Tibial nerve (tissue), 4 donors: ENCODE measurements at regions not wholly inside any gene's neighbourhood (a gene's known extent, or its start where the extent isn't known, plus 50 kb on each side); places are given as distances from the start of the nearest gene placed in this dataset.

Experiments used
- DNase-seq, 2 donors: peaks; one replicate each; pipeline ENCODE4 v3.0.0-alpha.2; 2019; ENCODE audit warnings: low spot score in 2 of 2
- H3K27ac ChIP-seq, 4 donors: fragments of 200-600 bp; sonication (generic) in 3 of 4; one replicate each; pipeline ENCODE4 v1.5.1; 2017 to 2019; ENCODE audit warnings: mild to moderate bottlenecking in 1 of 4
- H3K27me3 ChIP-seq, 2 donors: fragments of 200-600 bp; sonication (generic) in 1 of 2; one replicate each; pipeline versions ENCODE4 v1.5.1 to v1.6.0; 2017 to 2019
- H3K36me3 ChIP-seq, 3 donors: fragments of 200-600 bp; sonication (generic); one replicate each; pipeline ENCODE4 v1.5.1; 2018 to 2019
- H3K4me1 ChIP-seq, 4 donors: fragments of 200-600 bp; sonication (generic) in 3 of 4; one replicate each; pipeline ENCODE4 v1.5.1; 2017 to 2019
- H3K4me3 ChIP-seq, 4 donors: fragments of 200-600 bp; sonication (generic) in 3 of 4; one replicate each; pipeline ENCODE4 v1.5.1; 2017 to 2019; ENCODE audit warnings: mild to moderate bottlenecking in 1 of 4, moderate library complexity in 1 of 4
- H3K9me3 ChIP-seq, 4 donors: fragments of 200-600 bp; sonication (generic) in 3 of 4; one replicate each; pipeline ENCODE4 v1.5.1; 2017 to 2019
- EP300 ChIP-seq, 2 donors: sonication (generic); formaldehyde crosslinking; IDR thresholded peaks; one replicate each; pipeline ENCODE4 v1.6.1; 2017; ENCODE audit warnings: antibody characterized with exemption in 2 of 2, mild to moderate bottlenecking in 1 of 2
- POLR2A ChIP-seq, 2 donors: fragments of 450-650 bp; IDR thresholded peaks; one replicate each; pipeline ENCODE4 v1.6.1; 2017; ENCODE audit warnings: antibody characterized with exemption in 2 of 2, mild to moderate bottlenecking in 2 of 2, moderate library complexity in 2 of 2
- WGBS, 2 donors: methylation state at CpG; one replicate each; pipeline ENCODE4 v1.1.5; 2018; 5-methylcytosine and 5-hydroxymethylcytosine counted together
- TF ChIP-seq, protein P1 (sequence below), 5 experiments: fragments of 200-600 bp in 3 of 5; fragments of 450-650 bp in 2 of 5; sonication (generic) in 3 of 5; IDR thresholded peaks; one replicate each; pipeline ENCODE4 v1.5.1; 2016 to 2019; ENCODE audit warnings: antibody characterized with exemption in 5 of 5, mild to moderate bottlenecking in 3 of 5, moderate library complexity in 2 of 5

DNA sequence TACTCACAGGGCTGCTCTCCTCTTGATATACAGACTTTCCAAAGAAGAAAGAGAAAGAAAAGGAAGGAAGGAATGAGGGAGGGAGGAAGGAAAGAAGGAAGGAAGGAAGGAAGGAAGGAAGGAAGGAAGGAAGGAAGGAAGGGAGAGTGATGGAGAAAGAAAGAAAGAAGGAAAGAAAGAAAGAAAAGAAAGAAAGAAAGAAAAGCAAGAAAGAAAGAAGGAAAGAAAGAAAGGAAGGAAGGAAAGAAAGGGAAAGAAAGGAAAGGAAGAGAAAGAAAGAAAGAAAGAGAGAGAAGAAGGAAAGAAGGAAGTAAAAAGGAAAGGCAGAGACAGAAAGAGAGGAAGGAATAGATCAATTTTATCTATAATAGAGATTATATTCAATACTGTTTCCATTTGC, 1257.4 kb downstream of the EPHA7 start:
- TF ChIP-seq, protein P1, sequence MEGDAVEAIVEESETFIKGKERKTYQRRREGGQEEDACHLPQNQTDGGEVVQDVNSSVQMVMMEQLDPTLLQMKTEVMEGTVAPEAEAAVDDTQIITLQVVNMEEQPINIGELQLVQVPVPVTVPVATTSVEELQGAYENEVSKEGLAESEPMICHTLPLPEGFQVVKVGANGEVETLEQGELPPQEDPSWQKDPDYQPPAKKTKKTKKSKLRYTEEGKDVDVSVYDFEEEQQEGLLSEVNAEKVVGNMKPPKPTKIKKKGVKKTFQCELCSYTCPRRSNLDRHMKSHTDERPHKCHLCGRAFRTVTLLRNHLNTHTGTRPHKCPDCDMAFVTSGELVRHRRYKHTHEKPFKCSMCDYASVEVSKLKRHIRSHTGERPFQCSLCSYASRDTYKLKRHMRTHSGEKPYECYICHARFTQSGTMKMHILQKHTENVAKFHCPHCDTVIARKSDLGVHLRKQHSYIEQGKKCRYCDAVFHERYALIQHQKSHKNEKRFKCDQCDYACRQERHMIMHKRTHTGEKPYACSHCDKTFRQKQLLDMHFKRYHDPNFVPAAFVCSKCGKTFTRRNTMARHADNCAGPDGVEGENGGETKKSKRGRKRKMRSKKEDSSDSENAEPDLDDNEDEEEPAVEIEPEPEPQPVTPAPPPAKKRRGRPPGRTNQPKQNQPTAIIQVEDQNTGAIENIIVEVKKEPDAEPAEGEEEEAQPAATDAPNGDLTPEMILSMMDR (IDR thresholded peaks at IDR 0.05) = no peak
- Histone ChIP-seq H3K27ac (no peak overlapping the region), H3K4me1 (no peaks in the 10 kb centered on the region), H3K27me3 (no peaks in the 10 kb centered on the region), H3K9me3 (no peaks in the 10 kb centered on the region), H3K4me3 (no peak overlapping the region), H3K36me3 (no peaks in the 10 kb centered on the region)
- no peak for DNase-seq

DNA sequence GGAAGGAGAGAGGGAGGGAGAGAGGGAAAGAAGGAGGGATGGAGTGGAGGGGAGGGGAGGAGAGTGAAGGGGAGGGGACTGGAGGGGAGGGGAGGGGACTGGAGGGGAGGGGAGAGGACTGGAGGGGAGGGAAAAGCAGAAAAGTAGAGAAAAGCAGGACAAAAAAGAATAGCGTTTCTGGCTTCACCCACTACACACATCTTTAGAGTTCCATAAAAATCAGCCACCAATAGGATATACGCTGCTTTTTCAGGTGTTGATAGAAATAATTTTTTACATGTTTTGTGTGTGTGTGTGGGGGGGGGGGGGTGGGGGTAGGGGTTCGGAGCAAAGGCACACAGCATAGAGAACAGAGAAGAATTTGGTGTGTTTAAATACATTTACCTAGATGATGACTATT, 1259.1 kb downstream of the EPHA7 start:
- 83 to 87% methylated on average over 3 of the region's 3 CpGs for WGBS, 2 donors

DNA sequence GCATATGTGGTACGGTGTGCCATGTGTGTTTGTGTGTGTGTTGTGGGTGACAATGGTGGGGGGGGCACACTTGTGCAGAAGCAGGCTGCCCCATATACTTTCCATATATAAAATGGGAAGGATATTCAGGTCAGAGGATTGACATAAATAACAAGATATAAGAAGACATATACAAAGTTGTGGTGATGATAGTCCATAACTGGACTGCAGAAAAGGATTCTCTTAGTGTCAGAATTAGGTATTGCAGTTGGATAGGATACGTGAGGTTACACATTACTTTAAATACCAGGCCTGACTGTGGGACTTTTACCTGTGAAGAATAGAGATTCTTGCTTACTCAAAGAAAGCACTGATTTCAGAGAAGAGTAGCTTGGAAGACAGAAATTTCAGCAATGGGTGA, 1260.3 kb downstream of the EPHA7 start:
- WGBS, 2 donors = 81 to 91% methylated on average over 2 of the region's 2 CpGs
- TF ChIP-seq POLR2A (IDR thresholded peaks at IDR 0.05) (no peak), EP300 (IDR thresholded peaks at IDR 0.05) (no peak)
- TF ChIP-seq, protein P1 (IDR thresholded peaks at IDR 0.05) = no peak
- Histone ChIP-seq H3K36me3 (no peaks in the 10 kb centered on the region), H3K27me3 (no peaks in the 10 kb centered on the region), H3K4me3 (no peak overlapping the region), H3K27ac (no peak overlapping the region), H3K9me3 (no peaks in the 10 kb centered on the region), H3K4me1 (no peaks in the 10 kb centered on the region)
- DNase-seq = no peak

More for the DNA sequence above, 1259.1 kb downstream of the EPHA7 start:
- DNase-seq = no peak
- Histone ChIP-seq H3K27ac (no peak overlapping the region), H3K36me3 (no peaks in the 10 kb centered on the region), H3K9me3 (no peaks in the 10 kb centered on the region), H3K27me3 (no peaks in the 10 kb centered on the region), H3K4me1 (no peaks in the 10 kb centered on the region), H3K4me3 (no peak overlapping the region)
- TF ChIP-seq, protein P1 (IDR thresholded peaks at IDR 0.05) = no peak
- TF ChIP-seq EP300 (IDR thresholded peaks at IDR 0.05) (no peak), POLR2A (IDR thresholded peaks at IDR 0.05) (no peak)

DNA sequence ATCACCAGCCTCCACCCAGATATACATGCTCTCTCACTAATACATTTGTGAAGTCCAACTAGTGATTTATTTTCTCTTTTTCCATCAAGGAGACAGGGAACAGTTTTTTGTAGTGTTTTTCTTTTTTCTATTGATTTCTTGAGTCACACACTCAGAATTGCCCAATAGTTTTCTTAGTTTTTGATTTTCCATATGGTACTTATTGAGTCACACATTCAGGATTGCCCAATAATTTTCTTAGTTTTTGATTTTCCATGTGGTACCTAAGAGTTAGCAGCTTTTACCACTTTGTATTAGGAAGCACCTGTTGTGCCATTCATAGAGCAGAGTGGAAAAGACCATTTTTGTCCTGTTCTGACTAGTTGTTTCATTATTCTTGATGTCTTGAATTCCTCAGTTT, 1268.8 kb downstream of the EPHA7 start:
- Histone ChIP-seq H3K4me3 (no peak overlapping the region), H3K36me3 (no peaks in the 10 kb centered on the region), H3K27ac (no peak overlapping the region), H3K4me1 (no peaks in the 10 kb centered on the region), H3K9me3 (no peaks in the 10 kb centered on the region), H3K27me3 (no peaks in the 10 kb centered on the region)
- TF ChIP-seq EP300 (IDR thresholded peaks at IDR 0.05) (no peak), POLR2A (IDR thresholded peaks at IDR 0.05) (no peak)
- TF ChIP-seq, protein P1 (IDR thresholded peaks at IDR 0.05) = no peak
- no peak for DNase-seq

DNA sequence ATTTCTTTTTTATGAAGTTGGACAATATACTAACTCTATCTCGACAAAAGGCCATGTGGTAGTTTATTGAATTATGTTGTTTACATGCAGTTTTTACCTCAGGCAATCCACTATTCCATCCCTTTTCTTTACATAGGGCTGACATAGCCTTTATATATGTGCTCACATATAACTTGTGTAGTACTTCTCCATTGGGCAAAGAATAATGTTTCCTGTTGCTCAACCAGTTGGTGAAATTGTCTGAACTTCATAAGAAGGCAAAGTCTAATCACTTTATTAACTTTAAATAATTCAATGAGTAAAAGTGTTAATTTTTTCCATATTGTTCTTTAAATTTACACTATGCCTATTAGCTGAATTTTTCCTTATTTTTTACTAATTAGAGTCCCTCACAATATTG, 1272.1 kb downstream of the EPHA7 start:
- Histone ChIP-seq H3K4me3 (no peak overlapping the region), H3K36me3 (no peaks in the 10 kb centered on the region)
- WGBS, 2 donors = 90 to 98% methylated on average over 1 of the region's 1 CpG

More for the DNA sequence above, 1272.1 kb downstream of the EPHA7 start:
- no peaks in the 10 kb centered on the region for H3K4me1 ChIP-seq
- H3K27ac ChIP-seq = no peak overlapping the region
- no peak for DNase-seq
- H3K27me3 ChIP-seq = no peaks in the 10 kb centered on the region
- TF ChIP-seq POLR2A (IDR thresholded peaks at IDR 0.05) (no peak), EP300 (IDR thresholded peaks at IDR 0.05) (no peak)
- TF ChIP-seq, protein P1 (IDR thresholded peaks at IDR 0.05) = no peak
- H3K9me3 ChIP-seq = no peaks in the 10 kb centered on the region
